GM21737 (cell line): ENCODE measurements at regions not wholly inside any gene's neighbourhood (a gene's known extent, or its start where the extent isn't known, plus 50 kb on each side); places are given as distances from the start of the nearest gene placed in this dataset.

Source experiments
- ATAC-seq: cut with Tn5 transposase; IDR thresholded peaks from one replicate; pipeline ENCODE4 v1.9.1; 2021; ENCODE audit warnings: mild to moderate bottlenecking, moderate library complexity; ENCODE audit not compliant: unreplicated experiment

DNA sequence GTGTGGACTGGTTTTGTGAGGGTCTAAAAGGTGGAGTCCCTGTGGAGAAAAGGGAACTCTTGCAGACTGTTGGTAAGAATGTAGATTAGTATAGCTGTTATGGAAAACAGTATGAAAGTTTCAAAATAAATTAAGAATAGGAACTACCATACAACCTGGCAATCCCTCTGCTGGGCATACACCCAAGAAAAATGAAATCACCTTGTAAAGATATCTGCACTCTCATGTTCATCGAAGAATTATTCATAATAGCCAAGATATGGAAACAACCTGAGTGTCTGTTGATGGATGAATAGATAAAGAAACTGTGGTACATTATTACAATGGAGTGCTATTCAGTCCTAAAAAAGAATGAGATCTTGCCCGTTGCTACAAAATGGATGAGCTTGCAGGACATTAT lies 109.6 kb downstream of the TBX19 start:
- no peak for ATAC-seq

DNA sequence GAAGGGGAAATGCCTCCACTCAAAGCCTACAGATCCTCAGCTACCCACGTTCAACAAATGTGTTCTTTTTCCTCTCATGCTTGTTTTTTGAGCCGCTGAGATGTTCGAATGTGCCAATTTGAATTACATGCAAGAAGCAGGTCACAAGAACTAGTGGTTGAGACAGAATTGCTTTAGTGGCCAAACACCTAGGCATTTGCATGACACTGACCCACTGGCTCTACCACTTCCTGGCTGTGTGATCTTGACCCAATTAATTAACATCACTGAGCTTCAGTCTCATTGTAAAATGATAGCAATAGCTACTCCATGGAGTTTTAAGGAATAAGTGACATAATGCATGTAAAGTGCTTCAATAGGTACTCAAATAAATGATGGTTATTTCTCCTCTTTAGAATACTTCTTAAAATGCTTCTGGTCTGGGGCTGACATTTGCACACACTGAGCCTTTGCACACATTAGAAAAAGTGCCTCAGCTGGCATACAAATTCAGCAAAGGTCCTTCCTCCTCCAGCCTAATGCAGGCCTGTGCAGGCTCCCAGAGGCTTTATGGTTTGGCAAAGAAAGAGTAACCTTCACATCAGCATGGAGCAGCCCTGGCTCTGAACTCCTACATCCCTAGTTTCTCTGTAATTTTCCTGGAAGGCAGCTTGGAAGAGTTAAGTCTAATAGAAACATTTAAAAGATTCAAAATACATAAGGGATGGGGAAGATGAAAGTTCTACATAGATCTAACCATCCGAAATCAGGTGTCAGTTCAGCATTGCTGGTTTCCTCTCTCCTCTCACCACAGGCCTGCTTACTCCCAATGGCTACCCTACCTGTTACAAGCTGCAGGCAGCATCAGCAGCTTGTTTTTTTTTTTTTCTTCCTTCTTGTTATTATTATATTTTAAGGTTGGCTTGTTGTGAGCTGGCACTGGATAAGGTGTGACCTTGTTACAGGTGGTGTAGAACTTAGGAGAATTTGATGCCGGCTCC lies 107.4 kb downstream of the TBX19 start:
- ATAC-seq: no peak

DNA sequence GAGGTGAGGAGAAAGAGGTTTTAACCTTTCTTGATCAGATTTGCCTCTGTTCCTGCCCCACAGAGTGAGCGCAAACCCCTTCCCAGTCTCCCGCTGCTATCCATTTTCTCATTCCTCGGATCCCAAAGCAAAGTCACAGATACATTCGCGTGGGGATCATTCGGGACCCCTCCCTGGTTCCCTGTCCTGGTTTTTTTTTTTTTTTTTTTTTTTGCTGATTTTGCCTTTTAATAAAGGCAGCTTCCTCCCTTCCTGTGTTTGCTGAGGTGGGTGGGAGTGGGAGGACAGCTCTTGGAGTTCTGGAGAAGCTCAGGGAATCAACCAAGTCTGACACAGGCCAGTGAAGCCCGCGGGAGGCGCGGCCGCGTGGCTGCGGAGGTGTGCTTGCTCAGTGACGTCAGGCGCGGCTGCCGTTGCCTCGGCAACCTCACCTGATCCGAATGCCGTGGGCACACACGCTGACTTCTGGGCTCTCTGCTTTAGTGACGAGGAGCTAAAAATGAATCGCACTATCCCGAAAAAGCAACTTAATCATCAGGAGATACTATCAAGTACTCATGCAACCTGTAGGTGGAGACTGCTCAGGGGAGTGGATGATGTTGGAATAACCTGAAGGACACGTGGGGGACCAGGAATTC lies 106.4 kb downstream of the TBX19 start:
- ATAC-seq: no peak

DNA sequence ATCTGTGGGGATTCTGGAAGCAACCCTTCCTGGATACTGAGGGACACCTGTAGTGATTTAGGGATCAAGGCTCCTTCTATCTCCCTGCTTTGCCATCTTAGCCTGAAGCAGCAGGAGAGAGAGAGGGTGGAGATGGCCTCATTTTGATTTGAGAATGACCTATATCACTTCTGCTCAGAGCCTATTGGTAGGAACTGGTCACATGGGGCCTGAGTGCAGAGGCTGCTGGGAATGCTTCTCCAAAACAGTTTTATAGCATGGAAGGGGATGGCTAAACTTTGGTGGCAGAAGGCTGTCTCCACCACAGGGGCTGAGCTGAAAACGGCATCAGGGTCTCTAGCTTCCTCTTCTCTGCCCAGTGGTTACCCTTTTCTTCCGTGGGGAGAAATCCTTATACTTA lies 105.8 kb downstream of the TBX19 start:
- no peak for ATAC-seq

DNA sequence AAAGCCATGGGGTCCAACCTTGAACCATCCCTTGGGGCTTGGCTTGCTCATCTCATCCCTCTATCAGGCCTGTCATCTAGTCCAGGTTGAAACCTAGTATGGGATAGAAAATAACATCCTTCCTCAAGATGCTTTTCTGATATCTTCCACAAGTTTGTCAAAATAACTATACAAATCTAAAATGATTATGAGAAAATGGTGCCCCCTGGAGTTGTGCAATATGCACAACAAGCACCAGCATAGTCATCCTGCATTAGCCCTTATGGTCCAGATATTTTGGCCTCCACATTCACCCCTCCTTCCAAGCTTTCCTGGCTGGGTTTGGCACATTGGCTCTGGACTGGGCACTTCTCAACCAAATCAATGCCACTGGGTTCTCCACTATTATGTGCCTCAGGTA lies 101.2 kb downstream of the TBX19 start:
- no peak for ATAC-seq

DNA sequence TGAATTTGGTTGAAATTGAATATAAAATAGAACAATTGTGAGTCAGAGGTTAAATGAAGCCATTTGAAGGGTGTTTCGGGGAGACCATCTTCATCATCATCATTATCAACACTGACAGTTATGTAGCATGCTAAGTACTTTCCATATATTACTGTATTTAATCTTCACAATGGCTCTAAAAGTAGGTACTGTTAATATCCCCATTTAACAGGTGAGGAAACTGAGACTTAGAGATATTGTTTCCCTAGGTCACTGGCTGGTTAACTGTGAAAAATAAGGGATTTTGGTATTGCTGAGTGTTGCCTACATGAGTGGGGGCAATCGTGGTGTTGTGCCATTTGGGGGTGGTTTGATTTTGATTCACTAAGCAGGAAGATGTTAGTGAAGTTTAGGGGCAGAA lies 100.3 kb downstream of the TBX19 start:
- ATAC-seq: no peak

DNA sequence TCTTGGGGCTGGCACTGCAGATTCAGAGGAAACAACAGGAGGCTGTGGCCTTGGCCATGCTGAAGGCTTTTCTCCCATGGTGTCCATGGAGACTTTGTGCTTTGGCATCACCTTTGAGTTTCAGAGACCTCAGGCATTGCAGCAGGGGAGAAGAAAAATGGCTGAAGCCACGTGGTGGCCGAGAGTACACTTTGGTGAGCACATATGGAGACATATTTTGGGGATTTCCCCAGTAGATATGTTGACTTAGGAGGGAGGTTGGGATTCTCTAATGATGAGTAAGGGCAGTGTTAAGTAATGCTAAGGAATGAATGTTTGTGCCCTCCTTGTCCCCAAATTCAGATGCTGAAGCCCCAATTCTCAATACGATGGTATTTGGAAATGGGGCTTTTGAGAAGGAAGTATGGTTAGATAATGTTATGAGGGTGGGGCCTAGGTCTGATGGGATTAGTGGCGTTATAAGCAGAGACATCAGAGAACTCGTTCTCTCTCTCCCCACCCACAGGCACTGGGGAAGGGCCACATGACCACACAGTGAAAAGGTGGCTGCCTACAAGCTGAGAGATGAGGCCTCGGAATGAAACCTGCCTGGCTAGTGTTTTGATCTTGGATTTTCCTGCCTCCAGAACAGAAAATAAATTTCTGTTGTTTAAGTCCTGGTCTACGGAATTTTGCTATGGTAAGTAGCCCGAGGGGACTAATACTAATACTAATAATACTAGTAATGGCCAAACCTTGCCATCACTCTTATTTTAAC lies 98.6 kb downstream of the TBX19 start:
- ATAC-seq: no peak

DNA sequence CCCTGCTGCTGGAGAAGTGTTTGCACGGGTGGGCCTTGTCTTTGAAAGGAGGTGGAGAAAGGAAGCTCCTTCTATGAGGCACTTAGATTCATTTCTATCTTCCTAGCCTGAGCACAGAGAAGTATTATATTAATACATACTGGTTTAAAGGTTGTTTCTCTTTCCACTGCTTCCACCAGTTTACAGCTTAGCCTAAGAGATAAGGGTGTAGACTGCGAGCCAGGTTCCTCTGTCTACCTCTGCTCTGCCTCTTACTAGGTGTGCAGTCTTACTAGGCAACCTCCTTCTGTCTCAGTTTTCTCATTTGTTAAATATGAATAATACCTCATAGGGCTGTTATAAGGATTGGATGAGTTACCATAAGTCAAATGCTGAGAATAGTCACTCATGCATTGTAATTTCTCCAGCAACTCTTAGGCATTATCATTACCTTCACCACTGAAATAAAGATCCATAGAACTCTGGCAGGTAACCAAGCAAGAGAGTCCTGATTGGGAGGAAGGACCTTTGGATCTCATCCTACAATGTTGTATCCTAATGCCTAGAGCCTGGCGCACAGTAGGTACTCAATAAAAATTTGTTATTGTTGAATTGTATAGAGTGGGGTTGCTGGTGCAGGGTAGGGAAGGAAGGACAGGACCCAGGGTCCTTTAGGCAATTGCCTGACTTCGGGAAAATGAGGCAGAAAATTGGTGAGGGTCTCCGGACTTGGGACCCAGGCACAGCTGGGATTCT lies 95.1 kb downstream of the TBX19 start:
- ATAC-seq: no peak

DNA sequence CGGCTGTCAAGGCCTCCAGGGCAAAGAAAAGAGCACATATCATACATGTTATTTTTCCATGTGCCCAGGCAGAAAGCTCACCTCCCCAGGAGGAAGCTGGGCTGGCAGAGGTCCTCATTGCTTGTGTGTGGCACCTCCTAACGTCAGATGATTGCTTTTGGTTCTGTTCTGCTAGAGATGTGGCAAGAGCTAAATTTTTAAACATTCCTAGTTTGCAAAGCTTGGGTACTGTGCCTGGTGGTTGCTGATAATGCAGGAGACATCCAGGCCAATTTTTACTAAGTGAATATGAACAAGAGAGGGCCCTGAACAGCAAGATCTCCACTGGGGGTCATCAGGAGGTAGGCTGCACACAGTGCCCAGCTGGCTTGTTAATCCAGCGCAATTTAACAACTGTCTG lies 93.9 kb downstream of the TBX19 start:
- no peak for ATAC-seq

DNA sequence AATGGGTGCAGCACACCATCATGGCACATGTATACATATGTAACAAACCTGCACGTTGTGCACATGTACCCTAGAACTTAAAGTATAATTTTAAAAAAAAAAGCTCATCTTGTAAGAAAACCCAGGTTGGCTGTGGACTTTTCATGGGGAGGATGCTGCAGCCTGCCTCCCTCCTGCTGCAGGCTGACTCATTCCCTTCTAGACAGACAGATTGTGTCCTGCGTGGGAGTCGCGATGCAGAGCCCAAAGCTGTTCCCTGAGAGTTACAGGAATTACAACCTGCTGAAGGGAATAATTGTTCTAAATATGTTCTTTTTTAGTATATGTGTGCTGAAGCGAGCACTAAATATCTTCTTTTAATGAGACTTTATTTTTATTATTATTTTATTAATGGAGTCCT lies 93.2 kb downstream of the TBX19 start:
- no peak for ATAC-seq

DNA sequence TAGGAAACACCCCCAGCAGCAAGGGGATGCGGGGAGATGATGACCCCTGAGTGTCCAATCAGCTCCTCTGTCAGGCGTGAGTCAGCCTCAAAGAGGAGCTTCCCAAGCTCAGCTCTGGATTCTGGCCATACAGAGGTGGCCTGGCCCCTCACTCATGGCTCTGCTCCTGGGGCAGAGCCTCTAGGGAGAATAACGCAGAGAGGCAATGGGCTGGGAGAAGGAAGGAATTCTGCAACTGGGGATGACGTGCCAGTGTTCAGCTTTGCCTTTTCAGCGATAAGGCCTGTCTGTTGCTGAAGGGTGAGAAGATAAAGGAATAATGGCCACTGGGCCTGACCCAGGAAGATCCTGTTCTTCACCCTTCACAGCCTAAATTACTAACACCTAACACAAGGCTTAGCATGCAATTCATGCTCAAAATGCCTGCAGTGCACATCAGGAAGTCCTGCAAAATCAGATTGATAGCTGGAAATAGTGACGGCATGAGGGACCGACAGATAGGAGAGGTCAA lies 92.2 kb downstream of the TBX19 start:
- ATAC-seq: no peak

DNA sequence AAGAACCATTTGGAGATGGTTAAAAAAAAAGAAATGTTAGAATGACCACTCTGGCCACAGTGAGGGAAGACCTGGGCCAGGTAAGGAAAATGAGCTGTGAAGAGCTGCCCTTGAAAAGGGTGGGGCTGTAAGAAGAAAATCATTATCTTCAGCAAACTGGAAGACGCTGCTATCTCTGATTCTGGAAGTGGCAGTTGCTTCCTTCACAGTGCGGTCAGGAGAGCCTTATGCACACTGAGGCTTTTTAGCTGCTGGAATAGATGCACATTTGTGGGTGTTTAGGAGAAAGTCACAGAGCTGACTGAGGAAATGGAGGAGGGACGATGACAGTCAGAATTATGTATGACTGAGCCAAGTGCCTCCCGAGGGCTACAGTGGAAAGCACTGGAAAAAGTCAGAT lies 91.6 kb downstream of the TBX19 start:
- no peak for ATAC-seq

DNA sequence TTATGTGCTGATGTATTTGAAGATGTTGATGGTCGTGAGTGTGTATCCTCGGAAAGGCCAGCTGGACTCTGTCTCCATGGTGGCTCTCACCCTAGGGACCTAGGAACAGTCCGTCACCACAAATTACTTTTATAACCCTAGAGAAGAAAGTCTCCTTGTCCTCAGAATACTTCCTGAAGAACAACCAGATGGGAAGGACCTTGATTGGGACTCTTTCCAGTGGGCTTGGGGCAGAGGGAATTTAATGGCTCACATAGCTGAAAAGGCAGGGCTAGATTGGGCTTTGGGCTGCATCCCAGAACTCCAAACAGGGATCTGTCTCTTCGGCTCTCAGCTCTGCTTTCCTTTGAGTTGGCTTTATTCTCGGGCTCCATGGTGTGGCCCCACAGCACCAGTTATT lies 90.8 kb downstream of the TBX19 start:
- no peak for ATAC-seq

DNA sequence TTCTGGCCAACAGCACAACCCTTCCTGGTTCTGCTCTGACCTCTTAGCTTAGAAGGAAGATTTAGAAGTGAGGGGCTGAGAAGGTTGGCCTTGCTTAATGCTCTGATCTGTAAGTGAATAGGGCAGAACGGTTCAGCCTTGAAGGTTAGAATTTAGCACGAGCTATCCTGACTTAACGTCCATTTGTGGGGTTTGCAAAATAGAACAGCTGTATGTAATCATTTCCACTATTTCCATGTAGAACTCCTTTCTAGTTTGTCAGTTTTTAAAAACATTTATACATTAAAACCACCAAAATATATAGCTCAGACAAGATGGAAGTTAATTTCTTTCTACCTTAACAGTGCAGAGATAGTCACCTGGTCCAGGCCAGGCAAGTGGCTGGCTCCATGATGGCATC lies 89.9 kb downstream of the TBX19 start:
- ATAC-seq: no peak

DNA sequence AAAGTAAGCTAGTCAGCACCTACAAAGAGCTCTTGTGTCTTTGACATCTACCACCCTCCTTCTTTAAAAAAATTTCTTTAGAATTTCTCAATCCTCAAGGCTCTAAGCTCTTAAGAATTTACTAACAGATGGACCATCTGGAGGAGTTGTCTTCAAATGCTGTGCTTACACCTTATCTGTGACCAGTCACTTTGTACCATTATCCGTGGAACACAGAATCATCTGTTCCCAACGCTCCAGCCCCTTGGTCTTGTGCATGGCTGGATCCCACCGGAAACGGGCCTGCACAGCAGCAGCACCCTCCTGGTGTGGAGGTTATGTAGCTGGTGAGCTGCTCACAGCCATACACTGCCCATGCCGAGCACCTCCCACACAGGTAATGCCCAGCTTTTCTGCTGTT lies 89.0 kb downstream of the TBX19 start:
- no peak for ATAC-seq

DNA sequence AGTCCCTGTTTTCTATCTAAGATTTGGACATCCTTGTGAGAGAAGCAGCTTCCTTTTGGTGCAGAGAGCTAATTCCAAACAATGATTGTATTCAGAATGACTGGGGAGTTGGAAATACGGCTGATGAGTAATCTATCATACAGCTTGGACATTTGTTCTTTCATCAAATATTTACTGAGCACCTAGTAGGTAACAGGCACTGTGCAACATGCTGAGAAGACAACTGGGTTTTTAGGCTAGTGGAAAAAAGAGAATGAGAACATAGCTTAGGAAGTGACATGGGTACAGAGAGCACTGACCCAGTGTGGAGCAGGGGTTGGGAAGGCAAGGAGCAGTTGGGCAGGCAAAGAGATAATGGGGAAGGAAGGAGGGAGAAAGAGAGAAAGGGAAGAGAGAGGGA lies 87.5 kb downstream of the TBX19 start:
- ATAC-seq: no peak

DNA sequence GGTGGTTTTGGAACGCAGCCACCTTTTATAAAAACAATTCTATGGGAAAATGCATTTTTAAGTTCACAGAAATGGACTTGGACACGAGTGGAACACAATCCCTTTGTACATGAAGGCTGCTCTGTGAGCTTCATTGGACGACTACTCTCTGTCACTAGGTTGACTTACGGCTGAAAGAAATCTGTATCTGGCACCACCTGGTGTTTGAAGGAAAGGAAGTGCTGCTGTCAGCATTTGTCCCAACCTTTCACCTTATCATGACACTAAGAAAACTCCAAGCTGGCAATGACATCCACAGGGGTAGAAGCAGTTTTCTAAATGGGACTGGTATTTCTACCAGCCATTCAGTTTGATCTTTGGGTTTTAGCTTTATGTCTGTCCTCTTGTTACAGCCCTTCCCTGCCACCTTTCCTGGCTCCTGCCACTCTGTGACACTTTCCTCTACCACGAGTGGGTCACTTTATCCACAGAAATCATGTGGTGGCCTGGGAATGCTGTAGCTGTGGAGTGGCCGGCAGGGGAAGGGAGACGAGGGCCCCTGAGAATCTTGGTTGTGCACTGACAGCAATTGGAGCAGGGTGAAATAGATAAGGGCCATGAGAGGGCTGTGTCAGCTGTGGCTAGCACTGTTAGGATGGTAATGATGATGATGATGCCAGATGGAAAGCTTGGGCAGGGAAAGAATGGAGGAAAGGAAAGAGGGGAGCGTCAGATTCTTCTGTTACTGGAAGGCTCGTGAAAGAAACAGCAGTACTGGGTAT lies 85.2 kb downstream of the TBX19 start:
- ATAC-seq: no peak
